H1 (cell line): ENCODE measurements at regions not wholly inside any gene's neighbourhood (a gene's known extent, or its start where the extent isn't known, plus 50 kb on each side); places are given as distances from the start of the nearest gene placed in this dataset.

Experiments
- SRF ChIP-seq: IDR thresholded peaks from 2 replicates; pipeline ENCODE4 v1.6.1; 2011; ENCODE audit warnings: mild to moderate bottlenecking, low read depth, low read length, moderate library complexity

DNA sequence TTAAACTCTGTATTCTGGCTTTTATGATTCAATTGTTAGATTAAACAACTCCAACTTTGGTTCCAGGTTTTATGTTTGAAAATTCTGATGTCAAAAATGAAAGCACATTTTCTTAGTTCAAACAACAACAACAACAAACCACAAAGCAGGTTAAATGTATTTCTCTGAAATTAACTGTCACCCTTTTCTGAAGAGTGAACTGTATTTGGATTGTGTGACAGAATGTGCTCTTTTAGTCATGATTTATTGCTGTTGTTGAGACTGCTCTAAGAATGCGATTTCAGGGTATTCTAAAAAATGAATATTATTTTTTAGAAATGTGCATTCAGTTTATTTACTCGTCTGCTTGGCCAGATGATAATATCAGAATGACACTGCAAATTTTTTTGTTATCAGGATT lies 144.1 kb downstream of the GNAI1 start (continued):
- no peak for TF ChIP-seq SRF
